ENCODE measurements at regions not wholly inside any gene's neighbourhood (a gene's known extent, or its start where the extent isn't known, plus 50 kb on each side); places are given as distances from the start of the nearest gene placed in this dataset.

- peak overlapping the region; percentile 41 for H3K27ac ChIP-seq (ENCODE audit: low read length)
- no peaks in the 10 kb centered on the region for H3K27me3 ChIP-seq (ENCODE audit: control insufficient read depth, insufficient read depth, low read length)
- WGBS (ENCODE audit: insufficient coverage): 57% methylated on average over 1 of the region's 3 CpGs
- intact Hi-C loops (cut with micrococcal nuclease): loop anchor here (5.0 kb wide), 1 partner anchor 207 kb away; no protein-coding TSS in a partner anchor
- no peak overlapping the region for H3K4me3 ChIP-seq (ENCODE audit: low read length)
- H3K36me3 ChIP-seq (ENCODE audit: control insufficient read depth, insufficient read depth, low read length): no peaks in the 10 kb centered on the region
- H3K36me3 Mint-ChIP-seq: no peaks in the 10 kb centered on the region
- peaks cover 15% of the 10 kb centered on the region for H3K4me1 ChIP-seq (ENCODE audit: control insufficient read depth, insufficient read depth, low read length)
- H3K9me3 ChIP-seq (ENCODE audit: control insufficient read depth, insufficient read depth, low read length): no peaks in the 10 kb centered on the region
- peak overlapping the region; percentile 77 to 90 for H3K27ac Mint-ChIP-seq
- DNase-seq: no peak
- peaks cover 13 to 26% of the 10 kb centered on the region in 2 donors for H3K4me1 Mint-ChIP-seq
- ATAC-seq: no peak
- H3K27me3 Mint-ChIP-seq (ENCODE audit: low read depth in 2 of 2): no peaks in the 10 kb centered on the region
- TF ChIP-seq, protein P1, sequence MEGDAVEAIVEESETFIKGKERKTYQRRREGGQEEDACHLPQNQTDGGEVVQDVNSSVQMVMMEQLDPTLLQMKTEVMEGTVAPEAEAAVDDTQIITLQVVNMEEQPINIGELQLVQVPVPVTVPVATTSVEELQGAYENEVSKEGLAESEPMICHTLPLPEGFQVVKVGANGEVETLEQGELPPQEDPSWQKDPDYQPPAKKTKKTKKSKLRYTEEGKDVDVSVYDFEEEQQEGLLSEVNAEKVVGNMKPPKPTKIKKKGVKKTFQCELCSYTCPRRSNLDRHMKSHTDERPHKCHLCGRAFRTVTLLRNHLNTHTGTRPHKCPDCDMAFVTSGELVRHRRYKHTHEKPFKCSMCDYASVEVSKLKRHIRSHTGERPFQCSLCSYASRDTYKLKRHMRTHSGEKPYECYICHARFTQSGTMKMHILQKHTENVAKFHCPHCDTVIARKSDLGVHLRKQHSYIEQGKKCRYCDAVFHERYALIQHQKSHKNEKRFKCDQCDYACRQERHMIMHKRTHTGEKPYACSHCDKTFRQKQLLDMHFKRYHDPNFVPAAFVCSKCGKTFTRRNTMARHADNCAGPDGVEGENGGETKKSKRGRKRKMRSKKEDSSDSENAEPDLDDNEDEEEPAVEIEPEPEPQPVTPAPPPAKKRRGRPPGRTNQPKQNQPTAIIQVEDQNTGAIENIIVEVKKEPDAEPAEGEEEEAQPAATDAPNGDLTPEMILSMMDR (IDR thresholded peaks at IDR 0.05): no peak
- H3K4me3 Mint-ChIP-seq: peak overlapping the region; percentile 92
- H3K9me3 Mint-ChIP-seq: no peaks in the 10 kb centered on the region
Observed at GRCh38 chr10:4035599-4035945, 250.6 kb upstream of the KLF6 start.

GRCh38 chr10:4034907-4035598, 250.0 kb upstream of the KLF6 start:
- no peaks in the 10 kb centered on the region for H3K9me3 ChIP-seq (ENCODE audit: control insufficient read depth, insufficient read depth, low read length)
- 29% methylated on average over 14 of the region's 15 CpGs for WGBS (ENCODE audit: insufficient coverage)
- Mint-ChIP-seq H3K27ac (peak overlapping the region; percentile 77 to 90), H3K9me3 (no peaks in the 10 kb centered on the region), H3K4me1 (peaks cover 13 to 26% of the 10 kb centered on the region in 2 donors), H3K36me3 (no peaks in the 10 kb centered on the region), H3K27me3 (ENCODE audit: low read depth in 2 of 2) (no peaks in the 10 kb centered on the region), H3K4me3 (peak overlapping the region; percentile 92)
- DNase-seq (peak in 1 of 2 donors; percentile 45), ATAC-seq (peak; percentile 63 to 78 (median 73))
- peak overlapping the region; percentile 41 for H3K27ac ChIP-seq (ENCODE audit: low read length)
- TF ChIP-seq, protein P1 (IDR thresholded peaks at IDR 0.05): no peak
- peaks cover 15% of the 10 kb centered on the region for H3K4me1 ChIP-seq (ENCODE audit: control insufficient read depth, insufficient read depth, low read length)
- intact Hi-C loops (cut with micrococcal nuclease): loop anchor here (5.0 kb wide), 1 partner anchor 207 kb away; no protein-coding TSS in a partner anchor
- no peaks in the 10 kb centered on the region for H3K27me3 ChIP-seq (ENCODE audit: control insufficient read depth, insufficient read depth, low read length)
- H3K36me3 ChIP-seq (ENCODE audit: control insufficient read depth, insufficient read depth, low read length): no peaks in the 10 kb centered on the region
- H3K4me3 ChIP-seq (ENCODE audit: low read length): peak overlapping the region; percentile 28

DNA sequence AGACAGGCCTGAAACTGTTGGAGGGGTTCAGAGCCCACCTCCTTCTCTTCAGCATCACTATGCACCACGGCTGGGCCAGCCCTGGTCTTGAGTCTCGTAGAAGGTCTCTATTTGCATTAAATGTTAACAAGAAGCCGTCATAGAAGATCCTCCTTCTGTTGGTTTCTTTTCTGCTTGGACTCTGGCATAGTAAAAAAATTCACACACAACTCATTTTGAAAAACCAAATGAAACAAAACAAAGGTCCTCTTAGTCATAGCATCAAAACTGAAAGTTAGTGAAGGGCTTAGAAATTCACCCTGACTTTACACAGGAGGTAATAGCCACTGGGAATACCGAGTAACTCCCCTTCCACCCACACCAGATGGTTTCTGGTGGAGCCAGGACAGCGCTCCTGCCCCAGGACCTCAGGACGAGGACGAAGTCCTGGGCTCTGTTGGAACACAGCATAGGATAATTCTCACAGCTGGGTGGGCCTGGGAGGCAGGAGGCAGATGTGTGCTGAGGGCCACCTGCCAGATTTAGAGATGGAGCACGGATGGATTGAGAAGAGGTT, 248.4 kb upstream of the KLF6 start:
- H3K9me3 Mint-ChIP-seq: no peaks in the 10 kb centered on the region
- intact Hi-C loops (cut with micrococcal nuclease): no loop called here

More for the DNA sequence above, 248.4 kb upstream of the KLF6 start:
- no peak overlapping the region for H3K27ac ChIP-seq (ENCODE audit: low read length)
- Mint-ChIP-seq H3K4me1 (peaks cover 13 to 26% of the 10 kb centered on the region in 2 donors), H3K27ac (peak overlapping the region; percentile 56 to 90), H3K27me3 (ENCODE audit: low read depth in 2 of 2) (no peaks in the 10 kb centered on the region), H3K4me3 (no peak overlapping the region), H3K36me3 (no peaks in the 10 kb centered on the region)
- DNase-seq (no peak), ATAC-seq (peak in 2 of 3 donors; percentile 22 to 41)
- WGBS (ENCODE audit: insufficient coverage): 70% methylated on average over 8 of the region's 8 CpGs
- H3K27me3 ChIP-seq (ENCODE audit: control insufficient read depth, insufficient read depth, low read length): no peaks in the 10 kb centered on the region
- H3K4me3 ChIP-seq (ENCODE audit: low read length): no peak overlapping the region
- TF ChIP-seq, protein P1 (IDR thresholded peaks at IDR 0.05): no peak
- H3K9me3 ChIP-seq (ENCODE audit: control insufficient read depth, insufficient read depth, low read length): no peaks in the 10 kb centered on the region
- H3K4me1 ChIP-seq (ENCODE audit: control insufficient read depth, insufficient read depth, low read length): peaks cover 15% of the 10 kb centered on the region
- no peaks in the 10 kb centered on the region for H3K36me3 ChIP-seq (ENCODE audit: control insufficient read depth, insufficient read depth, low read length)

Measured in natural killer cell (primary cell).